OCI-LY7 (cell line): ENCODE measurements at regions not wholly inside any gene's neighbourhood (a gene's known extent, or its start where the extent isn't known, plus 50 kb on each side); places are given as distances from the start of the nearest gene placed in this dataset.

ENCODE experiments used
- CTCF ChIP-seq: fragments of 200-600 bp; sonication (generic); conservative IDR thresholded peaks from 2 replicates; pipeline ENCODE4 v1.5.1; 2014; ENCODE audit warnings: mild to moderate bottlenecking, antibody characterized with exemption, low read length, moderate library complexity, mixed read lengths
- EZH2phosphoT487 ChIP-seq: fragments of 200-600 bp; sonication (generic); IDR thresholded peaks from 2 replicates; pipeline ENCODE4 v1.6.1; 2018; ENCODE audit warnings: low read depth, borderline replicate concordance, mild to moderate bottlenecking, mixed run types, antibody characterized with exemption, low read length, moderate library complexity, mixed read lengths

GRCh38 chr2:105469781-105470180, 70.9 kb upstream of the FHL2 start:
- TF ChIP-seq CTCF (no peak), EZH2phosphoT487 (no peak)
